SH-SY5Y (cell line): ENCODE measurements at regions not wholly inside any gene's neighbourhood (a gene's known extent, or its start where the extent isn't known, plus 50 kb on each side); places are given as distances from the start of the nearest gene placed in this dataset.

Experiments
- GATA2 ChIP-seq: IDR thresholded peaks from 2 replicates; pipeline ENCODE4 v1.6.1; 2011; ENCODE audit warnings: mild to moderate bottlenecking, low read depth, low read length
- GATA3 ChIP-seq: IDR thresholded peaks from 2 replicates; pipeline ENCODE4 v1.6.1; 2011; ENCODE audit warnings: low read depth, mild to moderate bottlenecking, low read length, moderate library complexity

DNA sequence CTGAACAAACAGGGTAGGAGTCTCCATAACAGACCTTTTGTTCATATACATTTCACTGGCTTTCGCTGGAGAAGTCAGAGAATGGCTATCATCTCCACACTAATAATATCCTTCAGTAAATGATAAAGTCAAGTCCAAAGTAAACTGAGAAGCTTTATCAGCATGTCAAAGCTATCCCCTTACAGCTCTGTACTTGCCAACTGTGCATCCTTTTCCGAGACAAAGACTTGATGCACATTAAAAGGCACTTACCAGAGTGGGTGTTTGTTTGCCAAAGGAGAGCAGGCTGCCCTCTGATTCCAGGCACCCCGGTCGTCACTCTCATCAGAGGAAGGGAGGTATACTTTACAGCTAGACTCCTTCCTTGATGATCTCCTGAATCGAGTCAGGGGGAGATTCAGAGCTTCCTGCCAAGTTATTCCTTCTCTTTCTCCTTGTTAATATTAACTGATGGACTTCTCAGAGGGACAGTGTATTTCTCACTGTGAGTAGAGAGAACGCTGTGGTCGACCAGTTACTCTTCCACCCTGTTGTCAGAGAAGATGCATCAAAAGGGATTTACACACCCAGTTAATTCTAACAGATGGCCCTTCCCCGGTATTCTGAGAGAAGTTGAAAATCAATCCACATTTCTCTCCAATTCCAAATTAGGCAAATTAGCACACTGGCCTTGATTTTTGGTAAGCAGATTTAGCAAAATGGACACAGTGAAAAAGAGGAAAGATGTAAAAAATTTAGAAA, 504.7 kb upstream of the NR2F2 start:
- TF ChIP-seq GATA3, result no peak
- TF ChIP-seq GATA2, result no peak
